ENCODE measurements at regions not wholly inside any gene's neighbourhood (a gene's known extent, or its start where the extent isn't known, plus 50 kb on each side); places are given as distances from the start of the nearest gene placed in this dataset.

GRCh38 chr14:104332634-104333270, 194.4 kb downstream of the KIF26A start:
- Histone ChIP-seq H3K36me3 (ENCODE audit: control insufficient read depth, insufficient read depth, low read length) (no peaks in the 10 kb centered on the region), H3K9me3 (ENCODE audit: control insufficient read depth, insufficient read depth, low read length) (no peaks in the 10 kb centered on the region), H3K4me1 (ENCODE audit: control insufficient read depth, insufficient read depth, low read length) (no peaks in the 10 kb centered on the region), H3K27ac (ENCODE audit: low read length) (no peak overlapping the region), H3K4me3 (ENCODE audit: low read length) (no peak overlapping the region), H3K27me3 (ENCODE audit: control insufficient read depth, insufficient read depth, low read length) (no peaks in the 10 kb centered on the region)
- peaks cover 3 to 6% of the 10 kb centered on the region in 2 donors for H3K9me3 Mint-ChIP-seq
- 50% methylated on average over 13 of the region's 15 CpGs for WGBS (ENCODE audit: insufficient coverage)
- DNase-seq (no peak), ATAC-seq (no peak)
- no peaks in the 10 kb centered on the region for H3K27me3 Mint-ChIP-seq (ENCODE audit: low read depth in 2 of 2)
- intact Hi-C loops (cut with micrococcal nuclease) = no loop called here
- no peak for TF ChIP-seq CTCF (IDR thresholded peaks at IDR 0.05)
- H3K4me3 Mint-ChIP-seq = no peak overlapping the region
- H3K4me1 Mint-ChIP-seq = no peaks in the 10 kb centered on the region
- H3K27ac Mint-ChIP-seq = no peak overlapping the region
- peaks cover 8% of the 10 kb centered on the region for H3K36me3 Mint-ChIP-seq

- Histone ChIP-seq H3K9me3 (ENCODE audit: control insufficient read depth, insufficient read depth, low read length) (peaks cover 3% of the 10 kb centered on the region), H3K27me3 (ENCODE audit: control insufficient read depth, insufficient read depth, low read length) (no peaks in the 10 kb centered on the region), H3K27ac (ENCODE audit: low read length) (no peak overlapping the region), H3K36me3 (ENCODE audit: control insufficient read depth, insufficient read depth, low read length) (no peaks in the 10 kb centered on the region), H3K4me1 (ENCODE audit: control insufficient read depth, insufficient read depth, low read length) (no peaks in the 10 kb centered on the region), H3K4me3 (ENCODE audit: low read length) (no peak overlapping the region)
- 90% methylated on average over 39 of the region's 39 CpGs for WGBS (ENCODE audit: insufficient coverage)
- DNase-seq = no peak
- peaks cover 6 to 9% of the 10 kb centered on the region in 2 donors for H3K27me3 Mint-ChIP-seq (ENCODE audit: low read depth in 2 of 2)
- ATAC-seq = no peak
- H3K36me3 Mint-ChIP-seq = peaks cover 18% of the 10 kb centered on the region
- H3K9me3 Mint-ChIP-seq = peaks cover 12 to 16% of the 10 kb centered on the region in 2 donors
- no peak overlapping the region for H3K4me3 Mint-ChIP-seq
- intact Hi-C loops (cut with micrococcal nuclease) = no loop called here
- no peak for TF ChIP-seq CTCF (IDR thresholded peaks at IDR 0.05)
- H3K27ac Mint-ChIP-seq = no peak overlapping the region
- H3K4me1 Mint-ChIP-seq = no peaks in the 10 kb centered on the region
Observed at GRCh38 chr14:104333646-104334423, 195.4 kb downstream of the KIF26A start.

GRCh38 chr14:104334424-104335161, 196.2 kb downstream of the KIF26A start:
- ATAC-seq = no peak
- peaks cover 9 to 17% of the 10 kb centered on the region in 2 donors for H3K27me3 Mint-ChIP-seq (ENCODE audit: low read depth in 2 of 2)
- no peak for DNase-seq
- H3K36me3 Mint-ChIP-seq = peaks cover 21% of the 10 kb centered on the region
- H3K4me3 Mint-ChIP-seq = no peak overlapping the region
- H3K4me1 ChIP-seq (ENCODE audit: control insufficient read depth, insufficient read depth, low read length) = no peaks in the 10 kb centered on the region
- intact Hi-C loops (cut with micrococcal nuclease) = no loop called here
- no peaks in the 10 kb centered on the region for H3K4me1 Mint-ChIP-seq
- H3K27ac ChIP-seq (ENCODE audit: low read length) = no peak overlapping the region
- no peaks in the 10 kb centered on the region for H3K36me3 ChIP-seq (ENCODE audit: control insufficient read depth, insufficient read depth, low read length)
- no peak overlapping the region for H3K4me3 ChIP-seq (ENCODE audit: low read length)
- H3K27ac Mint-ChIP-seq = no peak overlapping the region
- H3K9me3 ChIP-seq (ENCODE audit: control insufficient read depth, insufficient read depth, low read length) = peaks cover 3% of the 10 kb centered on the region
- TF ChIP-seq CTCF (IDR thresholded peaks at IDR 0.05) = no peak
- H3K27me3 ChIP-seq (ENCODE audit: control insufficient read depth, insufficient read depth, low read length) = no peaks in the 10 kb centered on the region
- 92% methylated on average over 30 of the region's 31 CpGs for WGBS (ENCODE audit: insufficient coverage)
- peaks cover 9 to 12% of the 10 kb centered on the region in 2 donors for H3K9me3 Mint-ChIP-seq
